GM12873 (cell line): ENCODE measurements at regions not wholly inside any gene's neighbourhood (a gene's known extent, or its start where the extent isn't known, plus 50 kb on each side); places are given as distances from the start of the nearest gene placed in this dataset.

Source experiments
- CTCF ChIP-seq: IDR thresholded peaks from 2 replicates; pipeline ENCODE4 v1.5.1; 2012; ENCODE audit warnings: low read depth, mild to moderate bottlenecking, moderate library complexity, low read length, control low read depth; ENCODE audit not compliant: insufficient read depth; ENCODE audit errors: missing control alignments

GRCh38 chr3:187966636-187967406 lies 187.1 kb upstream of the LPP start:
- no peak for TF ChIP-seq CTCF

- TF ChIP-seq CTCF = no peak
These were observed 186.0 kb upstream of the LPP start for GRCh38 chr3:187967993-187968392.

GRCh38 chr3:187968883-187969580 lies 184.9 kb upstream of the LPP start:
- no peak for TF ChIP-seq CTCF

- TF ChIP-seq CTCF = no peak
These were observed 184.4 kb upstream of the LPP start for GRCh38 chr3:187969581-187969950.

GRCh38 chr3:187970106-187970505 lies 183.9 kb upstream of the LPP start:
- TF ChIP-seq CTCF = no peak

- no peak for TF ChIP-seq CTCF
These were observed 182.3 kb upstream of the LPP start for GRCh38 chr3:187971629-187972028.

- TF ChIP-seq CTCF = no peak
These were observed 181.5 kb upstream of the LPP start for GRCh38 chr3:187972454-187972853.
